Keratinocyte (primary cell): ENCODE measurements at regions not wholly inside any gene's neighbourhood (a gene's known extent, or its start where the extent isn't known, plus 50 kb on each side); places are given as distances from the start of the nearest gene placed in this dataset.
"Not testable (repeated sequence)": the region's sequence is repeated elsewhere in the genome, so short reads cannot be mapped to it uniquely, and the experiment has no call there.

Source experiments
- CTCF ChIP-seq, 3 experiments: IDR thresholded peaks in 1 of 3; conservative IDR thresholded peaks in 1 of 3; optimal IDR thresholded peaks in 1 of 3; 2 replicates in 2 of 3; 3 replicates in 1 of 3; pipeline versions ENCODE3 to v1.5.1; 2011; ENCODE audit warnings: low read length in 3 of 3, mild to moderate bottlenecking in 3 of 3, moderate library complexity in 2 of 3, control low read depth in 1 of 3, inconsistent platforms in 1 of 3; ENCODE audit not compliant: insufficient read depth in 2 of 3; ENCODE audit errors: extremely low read depth in 1 of 3
- EZH2 ChIP-seq: IDR thresholded peaks from one replicate; pipeline ENCODE4 v1.6.1; 2012; ENCODE audit warnings: inconsistent platforms, mild to moderate bottlenecking, low read length, moderate library complexity

DNA sequence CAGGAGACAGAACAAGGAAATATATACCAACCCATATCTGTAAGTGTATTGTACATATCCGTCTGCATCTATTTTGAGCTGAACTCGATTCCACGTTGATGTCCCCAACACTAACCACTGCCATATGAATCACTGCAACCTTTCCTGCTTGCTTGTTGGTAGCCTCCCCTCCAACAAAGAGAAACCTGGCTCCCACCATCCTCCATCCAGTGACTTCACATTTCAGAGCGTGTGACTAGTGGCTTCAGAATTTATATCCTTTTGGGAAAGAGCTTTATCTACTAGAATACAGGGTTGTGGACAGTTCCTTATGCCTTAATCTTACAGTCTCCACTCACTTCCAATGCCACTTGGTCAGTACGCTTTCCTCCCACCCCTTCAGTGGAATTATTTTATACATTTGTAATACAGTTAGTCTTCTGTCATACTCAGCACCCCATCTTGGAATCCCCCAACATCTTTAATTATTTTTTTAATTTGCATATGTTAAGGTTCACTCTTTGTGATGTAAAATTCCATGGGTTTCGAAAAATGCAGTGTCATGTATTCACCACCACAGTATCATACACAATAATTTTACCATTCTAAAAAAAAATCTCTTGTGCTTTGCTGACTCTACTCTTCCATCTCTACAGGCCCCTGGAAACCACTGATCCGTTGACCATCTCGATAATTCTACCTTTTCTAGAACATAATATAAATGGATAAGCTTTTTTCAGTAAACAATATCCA lies 264.7 kb downstream of the BCL2L11 start:
- TF ChIP-seq CTCF (optimal IDR thresholded peaks at IDR 0.05 in 1 of 3, IDR thresholded peaks at IDR 0.05 in 1 of 3, conservative IDR thresholded peaks at IDR 0.05 in 1 of 3; ENCODE audit: extremely low read depth in 1 of 3, insufficient read depth in 2 of 3, low read length in 3 of 3); EZH2: not testable (repeated sequence)
